NCI-H1436 treated with DMSO at 0.1 percent for 48 hours (cell line): ENCODE measurements at regions not wholly inside any gene's neighbourhood (a gene's known extent, or its start where the extent isn't known, plus 50 kb on each side); places are given as distances from the start of the nearest gene placed in this dataset.

Experiments
- DNase-seq: peaks from one replicate; lab custom pipeline; 2025; lab: John Stamatoyannopoulos, UW

DNA sequence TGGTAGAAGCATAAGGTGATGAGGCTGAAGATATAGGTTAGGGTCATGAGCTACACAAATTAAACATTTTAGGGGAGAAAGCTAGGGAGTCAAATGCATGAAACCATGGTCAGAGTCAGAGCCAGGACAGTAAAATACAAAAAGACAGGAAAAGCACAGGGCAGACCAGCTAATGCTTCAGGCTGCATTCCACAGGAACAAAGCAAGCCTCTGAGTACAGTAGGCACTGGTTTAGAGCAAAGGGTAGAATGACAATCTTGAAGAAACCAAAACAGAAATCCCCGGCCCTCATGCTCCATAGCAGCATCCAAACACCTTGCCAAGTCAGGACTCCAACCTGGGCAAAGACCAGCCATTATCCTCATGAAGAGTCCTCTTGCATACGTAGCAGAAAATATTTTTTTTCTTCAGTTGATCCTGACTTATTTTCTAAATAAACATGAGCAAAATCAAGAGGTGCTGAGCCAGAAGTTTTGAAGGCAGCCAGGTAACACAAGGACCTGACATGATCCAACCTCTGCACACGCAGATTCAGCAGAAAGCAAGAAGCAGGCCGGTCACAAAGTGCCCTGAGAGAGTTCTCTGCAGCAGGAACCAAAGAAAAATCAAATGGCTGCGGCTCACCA lies 273.1 kb downstream of the TTLL7 start:
- no peak for DNase-seq

DNA sequence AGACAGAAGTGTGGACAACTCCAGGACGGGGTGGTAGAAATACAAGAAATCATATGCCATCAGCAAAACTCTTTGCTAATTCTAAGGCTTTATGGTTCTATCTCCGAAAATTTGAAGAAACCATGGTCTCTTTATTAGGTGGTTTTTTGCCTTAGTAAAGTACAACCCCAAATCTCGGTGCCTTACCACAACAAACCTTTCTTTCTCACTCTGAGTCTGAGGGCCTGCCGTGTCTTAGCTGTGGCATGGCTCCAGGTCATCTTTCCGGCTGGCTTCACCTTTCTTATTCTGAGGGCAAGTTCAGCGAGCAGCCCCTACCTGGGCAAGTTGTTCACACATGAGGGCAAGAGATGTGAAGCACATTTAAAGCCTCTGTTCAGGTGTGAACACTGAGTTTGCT lies 280.6 kb downstream of the TTLL7 start:
- no peak for DNase-seq

GRCh38 chr1:83717785-83718184 lies 281.1 kb downstream of the TTLL7 start:
- DNase-seq, result no peak

DNA sequence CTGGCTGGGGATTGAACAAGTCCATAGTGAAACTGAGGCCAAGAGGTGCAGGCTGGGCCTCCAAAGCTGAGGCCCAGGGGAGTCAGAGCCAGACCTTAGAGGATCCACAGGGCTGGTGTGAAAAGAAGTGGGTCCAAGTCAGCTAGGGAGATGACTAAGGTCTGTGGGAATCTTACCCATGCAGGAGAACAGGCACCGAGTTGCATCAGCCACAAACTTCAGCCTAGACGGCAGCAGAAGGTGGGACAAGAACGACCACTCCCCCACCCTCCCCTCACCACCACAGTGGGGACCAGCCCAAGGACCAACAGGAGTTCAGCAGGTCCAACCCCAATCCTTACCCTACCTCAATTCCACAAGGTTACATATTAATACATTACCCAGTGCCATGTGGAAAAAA lies 282.3 kb downstream of the TTLL7 start:
- DNase-seq, result no peak

DNA sequence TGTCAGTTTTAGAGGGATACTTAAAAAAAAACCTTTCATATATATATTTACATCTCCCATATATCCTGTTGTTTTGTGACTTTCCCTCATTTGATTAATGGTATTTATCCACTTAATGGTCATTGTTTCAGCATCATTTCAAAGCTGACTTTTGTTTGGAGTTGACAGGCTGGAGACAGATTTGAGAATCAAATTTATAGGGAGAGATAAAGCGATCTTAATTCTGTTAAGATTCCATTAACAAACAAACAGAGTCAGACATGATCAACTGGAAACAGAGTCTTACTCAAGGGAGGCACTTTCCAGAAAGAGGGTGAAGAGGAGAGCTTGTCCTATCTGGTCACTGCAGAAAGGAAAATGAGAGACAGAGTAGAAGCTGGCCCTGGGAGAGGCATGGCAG lies 283.4 kb downstream of the TTLL7 start:
- DNase-seq, result no peak

DNA sequence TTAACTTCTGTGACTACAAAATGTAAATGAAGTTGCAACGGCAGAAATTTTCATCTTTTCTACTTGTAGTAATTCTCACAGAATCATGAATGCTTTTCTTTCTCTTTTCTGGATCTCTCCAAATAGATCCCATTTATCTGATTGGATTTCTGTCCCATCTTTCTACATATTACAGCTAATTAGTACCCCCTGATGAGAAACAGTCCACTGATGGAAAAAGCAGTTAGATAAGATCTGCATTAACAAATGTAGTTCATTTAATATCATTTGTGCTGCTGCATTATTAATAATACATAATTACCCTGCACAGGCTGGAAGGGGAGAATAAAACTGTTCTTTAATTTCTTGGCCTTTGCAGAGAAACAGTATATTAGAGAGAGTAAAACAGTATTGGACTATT lies 289.3 kb downstream of the TTLL7 start:
- DNase-seq, result no peak

- no peak for DNase-seq
Observed at GRCh38 chr1:83706354-83706938, 292.5 kb downstream of the TTLL7 start.

GRCh38 chr1:83705091-83705490 lies 293.8 kb downstream of the TTLL7 start:
- no peak for DNase-seq

GRCh38 chr1:83704350-83704749 lies 294.6 kb downstream of the TTLL7 start:
- no peak for DNase-seq

- no peak for DNase-seq
Observed at GRCh38 chr1:83702356-83702755, 296.6 kb downstream of the TTLL7 start.

DNA sequence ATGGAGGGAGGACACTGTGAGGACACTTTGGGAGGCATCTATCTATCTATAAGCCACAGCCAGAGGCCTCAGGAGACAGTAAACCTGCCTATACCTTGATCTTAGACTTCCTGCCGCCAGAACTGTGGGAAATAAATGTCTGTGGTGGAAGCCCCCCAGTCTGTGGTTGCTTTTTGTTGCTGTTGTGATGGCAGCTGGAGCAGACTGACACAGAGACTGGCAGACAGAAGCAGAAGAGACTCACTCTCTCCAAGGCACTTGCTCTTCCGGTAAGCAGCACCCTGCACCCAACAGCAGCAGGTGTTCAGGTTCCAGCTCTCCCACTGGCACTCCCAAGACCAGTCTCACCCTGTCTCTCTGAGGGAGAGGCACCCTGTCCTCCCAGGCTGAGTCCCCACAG lies 297.6 kb downstream of the TTLL7 start:
- DNase-seq, result no peak

DNA sequence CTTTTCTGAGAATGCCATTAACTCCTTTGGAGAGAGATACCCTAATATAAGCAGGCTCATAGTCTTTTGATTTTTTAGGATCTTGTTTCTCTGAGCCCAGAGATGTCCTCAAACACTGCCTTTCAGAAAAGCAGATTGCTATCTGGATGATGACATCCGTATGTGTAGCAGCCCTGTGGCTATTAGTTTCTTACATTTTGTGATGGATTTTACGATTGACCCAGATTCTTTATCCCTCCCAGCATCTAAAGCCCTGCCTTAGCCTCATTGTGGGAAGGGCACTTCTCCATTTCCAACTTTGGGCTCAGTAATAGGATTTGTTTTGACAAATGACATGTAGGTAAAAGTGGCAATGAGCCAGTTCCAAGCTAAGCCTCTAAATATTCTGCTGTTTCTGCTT lies 300.3 kb downstream of the TTLL7 start:
- no peak for DNase-seq

GRCh38 chr1:83697961-83698360 lies 301.0 kb downstream of the TTLL7 start:
- no peak for DNase-seq

GRCh38 chr1:83697220-83697619 lies 301.7 kb downstream of the TTLL7 start:
- no peak for DNase-seq

DNA sequence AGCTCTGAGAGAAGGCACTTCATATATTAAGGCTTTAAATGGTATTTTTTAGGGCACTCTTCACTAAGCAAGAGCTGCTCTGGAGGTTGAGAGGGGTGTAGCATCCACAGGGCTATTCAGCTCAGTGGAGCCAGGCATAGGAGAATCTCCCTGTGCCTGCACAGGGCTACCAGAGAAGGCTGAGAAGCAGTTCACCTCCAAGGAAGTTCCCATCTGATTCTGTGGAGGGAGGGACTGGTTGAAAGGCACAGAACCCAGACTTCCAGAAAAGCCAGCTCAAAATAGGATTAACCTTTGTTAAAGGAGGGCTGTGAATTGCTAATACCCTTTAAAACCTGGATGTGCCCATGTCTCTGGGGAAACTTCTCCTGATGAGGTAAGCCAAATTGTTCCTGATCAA lies 304.5 kb downstream of the TTLL7 start:
- no peak for DNase-seq

GRCh38 chr1:83693427-83694126 lies 305.4 kb downstream of the TTLL7 start:
- DNase-seq, result no peak

DNA sequence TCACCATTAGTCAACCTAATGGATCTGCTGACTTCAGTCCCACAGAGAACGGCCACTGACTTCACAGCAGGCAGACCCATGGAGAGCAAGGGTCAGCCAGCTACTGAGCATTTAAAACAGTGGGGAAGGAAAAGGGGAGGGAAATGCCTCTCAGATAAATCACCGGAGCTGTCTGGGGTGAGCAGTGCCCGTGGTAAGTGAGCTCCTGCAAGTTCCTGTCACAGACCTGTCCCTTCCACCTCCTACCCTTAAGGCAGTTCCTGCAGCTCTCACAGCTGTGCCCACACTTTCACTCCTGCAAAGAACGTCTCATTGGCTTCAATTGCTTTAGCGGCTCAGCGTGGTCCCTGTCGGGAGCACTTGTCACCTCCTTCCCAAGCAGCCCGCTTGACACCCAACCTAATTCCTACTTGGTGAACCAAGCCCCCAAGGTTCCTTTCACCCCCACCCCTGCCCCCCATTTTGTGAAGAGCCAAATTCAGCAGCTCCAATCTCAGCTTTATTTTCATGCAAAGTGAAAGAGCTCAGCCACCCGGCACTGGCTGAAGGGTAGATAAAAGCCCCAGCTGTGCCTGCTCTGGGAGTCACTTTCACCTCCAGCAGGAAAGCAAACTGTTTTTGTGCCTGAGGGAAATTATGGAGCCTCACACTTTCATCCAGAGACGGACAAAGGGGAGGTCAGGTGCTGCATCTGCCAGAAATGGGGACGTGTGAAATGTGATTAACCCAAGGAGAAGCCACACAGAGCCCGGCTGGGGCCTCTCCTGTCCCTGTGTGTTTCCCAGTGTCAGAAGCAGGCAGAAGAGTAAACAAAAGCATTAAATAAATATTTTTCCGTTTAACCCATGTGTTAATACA lies 306.2 kb downstream of the TTLL7 start:
- no peak for DNase-seq

GRCh38 chr1:83691953-83692500 lies 306.9 kb downstream of the TTLL7 start:
- no peak for DNase-seq

GRCh38 chr1:83689921-83690868 lies 308.7 kb downstream of the TTLL7 start:
- no peak for DNase-seq

- DNase-seq, result no peak
Observed at GRCh38 chr1:83682132-83682531, 316.8 kb downstream of the TTLL7 start.

DNA sequence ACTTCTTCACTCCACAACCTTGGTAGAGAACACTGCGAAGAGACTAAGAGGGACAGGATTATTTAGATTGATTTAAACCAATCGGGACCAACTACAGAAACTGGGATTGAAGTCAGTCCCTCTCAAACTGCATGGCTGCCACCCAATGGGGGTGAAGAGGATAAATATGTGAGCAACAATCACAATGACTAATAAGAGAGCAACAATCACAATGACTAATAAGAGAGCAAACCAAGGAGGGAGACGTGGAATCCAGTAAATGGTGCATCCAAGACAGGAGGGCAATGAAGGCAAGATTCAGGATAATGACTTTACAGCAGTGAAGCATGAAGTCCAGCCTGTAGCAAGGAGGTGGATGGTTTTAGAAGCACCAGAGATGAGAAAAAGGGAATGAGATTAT lies 322.8 kb downstream of the TTLL7 start:
- DNase-seq, result no peak
